Gastrocnemius medialis (tissue), 4 donors: ENCODE measurements at regions not wholly inside any gene's neighbourhood (a gene's known extent, or its start where the extent isn't known, plus 50 kb on each side); places are given as distances from the start of the nearest gene placed in this dataset.

Experiments used
- ATAC-seq, 2 donors: fragments of 150-250 bp; one replicate each; pipeline ENCODE4 v1.9.1; 2016
- DNase-seq, 2 donors: peaks; one replicate each; pipeline ENCODE4 v3.0.0-alpha.2; 2019
- H3K27ac ChIP-seq, 4 donors: fragments of 200-600 bp; sonication (generic); 1 replicate in 1 of 4; 2 replicates in 3 of 4; pipeline ENCODE4 v1.5.1; 2016 to 2018; ENCODE audit warnings: mild to moderate bottlenecking in 2 of 4, moderate library complexity in 1 of 4
- H3K27me3 ChIP-seq, 3 donors: fragments of 200-600 bp; sonication (generic) in 2 of 3; 1 replicate in 1 of 3; 2 replicates in 2 of 3; pipeline versions ENCODE4 v1.5.1 to v1.6.0; 2016 to 2019; ENCODE audit warnings: mild to moderate bottlenecking in 1 of 3, moderate library complexity in 1 of 3
- H3K36me3 ChIP-seq, 2 donors: fragments of 200-600 bp; sonication (generic) in 1 of 2; one replicate each; pipeline ENCODE4 v1.5.1; 2017 to 2018
- H3K4me1 ChIP-seq, 2 donors: fragments of 200-600 bp; sonication (generic) in 1 of 2; one replicate each; pipeline ENCODE4 v1.5.1; 2016 to 2017; ENCODE audit warnings: mild to moderate bottlenecking in 2 of 2
- H3K4me3 ChIP-seq, 4 donors: fragments of 200-600 bp; sonication (generic) in 3 of 4; 1 replicate in 1 of 4; 2 replicates in 3 of 4; pipeline ENCODE4 v1.5.1; 2016 to 2019; ENCODE audit warnings: mild to moderate bottlenecking in 2 of 4
- H3K9me3 ChIP-seq, 3 donors: fragments of 200-600 bp; sonication (generic) in 2 of 3; 1 replicate in 1 of 3; 2 replicates in 2 of 3; pipeline ENCODE4 v1.5.1; 2016 to 2019
- POLR2A ChIP-seq, 2 donors: fragments of 450-650 bp; IDR thresholded peaks; one replicate each; pipeline ENCODE4 v1.6.1; 2017; ENCODE audit warnings: antibody characterized with exemption in 2 of 2, mild to moderate bottlenecking in 2 of 2, moderate library complexity in 2 of 2
- in situ Hi-C, 4 donors: fragments of 200-750 bp; cut with MboI; loops; one replicate each; pipeline versions ENCODE4 v1.15.0 to v1.8.0; 2017; ENCODE audit warnings: low sequenced_read_pairs in 4 of 4
- intact Hi-C: fragments of 100-400 bp; cut with DNase I; formaldehyde crosslinking; loops from one replicate; pipeline ENCODE4 v1.15.1; 2023; ENCODE audit warnings: low total_unique reads
- TF ChIP-seq, protein P1 (sequence below), 5 experiments: fragments of 450-650 bp in 3 of 5; fragments of 200-600 bp in 2 of 5; sonication (generic) in 2 of 5; IDR thresholded peaks in 4 of 5; conservative IDR thresholded peaks in 1 of 5; 1 replicate in 4 of 5; 2 replicates in 1 of 5; pipeline ENCODE4 v1.5.1; 2016 to 2019; ENCODE audit warnings: antibody characterized with exemption in 5 of 5, mild to moderate bottlenecking in 3 of 5, moderate library complexity in 3 of 5

DNA sequence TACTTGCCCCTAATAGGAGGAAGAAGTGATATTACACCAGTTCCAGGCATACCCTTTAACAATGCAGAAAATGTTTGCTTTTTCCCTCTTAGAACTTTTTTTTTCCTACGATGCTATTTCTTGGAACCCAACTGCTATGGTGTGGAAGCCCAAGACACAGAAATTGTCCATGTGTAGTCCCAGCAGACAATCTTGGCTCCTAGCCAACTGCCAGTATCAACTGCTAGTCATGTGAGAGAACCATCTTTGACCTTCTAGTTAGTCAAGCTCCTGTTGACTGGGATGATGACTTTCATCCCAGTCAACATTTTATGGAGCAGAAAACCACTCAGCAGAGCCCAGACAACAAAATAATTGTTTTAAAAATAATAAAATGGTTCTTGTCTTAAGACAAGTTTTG, 532.4 kb downstream of the TLR4 start:
- Histone ChIP-seq H3K4me3 (no peak overlapping the region), H3K27me3 (no peaks in the 10 kb centered on the region), H3K9me3 (no peaks in the 10 kb centered on the region), H3K36me3 (no peaks in the 10 kb centered on the region), H3K4me1 (no peaks in the 10 kb centered on the region), H3K27ac (no peak overlapping the region)
- in situ Hi-C loops (no loop called here), intact Hi-C loops (no loop called here)
- TF ChIP-seq, protein P1, sequence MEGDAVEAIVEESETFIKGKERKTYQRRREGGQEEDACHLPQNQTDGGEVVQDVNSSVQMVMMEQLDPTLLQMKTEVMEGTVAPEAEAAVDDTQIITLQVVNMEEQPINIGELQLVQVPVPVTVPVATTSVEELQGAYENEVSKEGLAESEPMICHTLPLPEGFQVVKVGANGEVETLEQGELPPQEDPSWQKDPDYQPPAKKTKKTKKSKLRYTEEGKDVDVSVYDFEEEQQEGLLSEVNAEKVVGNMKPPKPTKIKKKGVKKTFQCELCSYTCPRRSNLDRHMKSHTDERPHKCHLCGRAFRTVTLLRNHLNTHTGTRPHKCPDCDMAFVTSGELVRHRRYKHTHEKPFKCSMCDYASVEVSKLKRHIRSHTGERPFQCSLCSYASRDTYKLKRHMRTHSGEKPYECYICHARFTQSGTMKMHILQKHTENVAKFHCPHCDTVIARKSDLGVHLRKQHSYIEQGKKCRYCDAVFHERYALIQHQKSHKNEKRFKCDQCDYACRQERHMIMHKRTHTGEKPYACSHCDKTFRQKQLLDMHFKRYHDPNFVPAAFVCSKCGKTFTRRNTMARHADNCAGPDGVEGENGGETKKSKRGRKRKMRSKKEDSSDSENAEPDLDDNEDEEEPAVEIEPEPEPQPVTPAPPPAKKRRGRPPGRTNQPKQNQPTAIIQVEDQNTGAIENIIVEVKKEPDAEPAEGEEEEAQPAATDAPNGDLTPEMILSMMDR (IDR thresholded peaks at IDR 0.05 in 4 of 5, conservative IDR thresholded peaks at IDR 0.05 in 1 of 5): no peak
- TF ChIP-seq POLR2A (IDR thresholded peaks at IDR 0.05): no peak
- no peak for ATAC-seq
- DNase-seq: no peak

DNA sequence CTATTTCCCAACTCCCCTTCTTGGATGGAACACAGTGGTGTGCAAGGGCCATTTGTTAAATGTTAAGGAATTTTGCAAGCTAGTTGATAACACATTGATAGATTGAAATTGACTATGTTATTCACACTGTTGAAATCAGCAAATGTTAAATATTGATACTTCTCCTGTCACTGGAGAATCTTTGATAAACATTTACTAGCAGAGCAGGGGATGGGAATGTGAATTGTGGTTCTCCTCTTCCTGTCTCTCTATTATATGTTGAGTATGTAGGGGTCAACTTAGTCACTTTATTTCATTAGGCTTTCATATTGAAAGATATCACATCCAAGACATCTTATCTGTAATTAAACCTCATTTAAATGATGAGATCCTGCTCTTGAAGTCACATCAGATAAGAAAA, 533.9 kb downstream of the TLR4 start:
- Histone ChIP-seq H3K27ac (no peak overlapping the region), H3K4me1 (no peaks in the 10 kb centered on the region), H3K4me3 (no peak overlapping the region), H3K27me3 (no peaks in the 10 kb centered on the region), H3K36me3 (no peaks in the 10 kb centered on the region), H3K9me3 (no peaks in the 10 kb centered on the region)
- no peak for TF ChIP-seq POLR2A (IDR thresholded peaks at IDR 0.05)
- TF ChIP-seq, protein P1 (IDR thresholded peaks at IDR 0.05 in 4 of 5, conservative IDR thresholded peaks at IDR 0.05 in 1 of 5): no peak
- intact Hi-C loops: no loop called here
- DNase-seq (no peak), ATAC-seq (no peak)
- in situ Hi-C loops: no loop called here

DNA sequence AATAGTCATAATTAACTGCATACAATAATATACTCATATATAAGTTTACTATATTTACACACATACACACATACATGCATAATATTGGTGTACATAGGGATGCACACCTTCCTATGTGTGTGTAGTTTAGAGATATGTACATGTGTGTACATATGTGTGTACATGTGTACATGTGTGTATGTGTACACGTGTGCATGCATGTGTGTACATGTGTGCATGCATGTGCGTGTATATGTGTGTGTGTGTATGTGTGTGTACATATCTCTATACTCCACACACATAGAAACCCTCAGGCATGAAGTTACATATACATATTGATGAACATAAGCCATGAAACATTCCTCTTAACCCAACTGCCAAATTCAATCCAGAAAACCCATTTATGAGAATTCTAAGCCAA, 547.8 kb downstream of the TLR4 start:
- DNase-seq (no peak), ATAC-seq (no peak)
- intact Hi-C loops (no loop called here), in situ Hi-C loops (no loop called here)
- no peak overlapping the region for H3K27ac ChIP-seq
- TF ChIP-seq POLR2A (IDR thresholded peaks at IDR 0.05): no peak
- TF ChIP-seq, protein P1 (IDR thresholded peaks at IDR 0.05 in 4 of 5, conservative IDR thresholded peaks at IDR 0.05 in 1 of 5): no peak
- no peaks in the 10 kb centered on the region for H3K36me3 ChIP-seq
- no peaks in the 10 kb centered on the region for H3K4me1 ChIP-seq
- H3K9me3 ChIP-seq: no peaks in the 10 kb centered on the region
- H3K4me3 ChIP-seq: no peak overlapping the region
- no peaks in the 10 kb centered on the region for H3K27me3 ChIP-seq

DNA sequence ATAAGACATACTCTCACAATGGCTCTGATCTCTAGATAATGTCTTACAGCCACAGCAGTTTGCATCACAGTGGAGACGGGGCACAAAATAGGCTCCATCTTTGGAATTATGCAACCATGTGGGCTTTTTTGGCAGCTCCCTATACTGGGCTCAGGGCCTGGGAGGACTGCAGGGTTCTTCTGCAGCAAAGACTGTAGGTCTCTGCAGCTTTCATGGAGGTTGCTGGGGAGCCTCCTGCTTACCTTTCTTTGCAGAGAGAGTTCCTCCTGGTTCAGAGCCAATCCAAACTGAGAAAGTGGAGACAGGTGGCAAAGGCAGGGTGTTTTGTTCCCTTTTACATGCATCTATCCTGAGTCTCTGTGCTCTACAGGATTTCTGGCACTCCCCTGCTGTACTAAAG, 558.0 kb downstream of the TLR4 start:
- intact Hi-C loops: no loop called here
- DNase-seq: no peak
- H3K27me3 ChIP-seq: no peaks in the 10 kb centered on the region
- no peak overlapping the region for H3K4me3 ChIP-seq
- ATAC-seq: no peak
- no peaks in the 10 kb centered on the region for H3K36me3 ChIP-seq
- no peaks in the 10 kb centered on the region for H3K9me3 ChIP-seq
- TF ChIP-seq, protein P1 (IDR thresholded peaks at IDR 0.05 in 4 of 5, conservative IDR thresholded peaks at IDR 0.05 in 1 of 5): no peak
- TF ChIP-seq POLR2A (IDR thresholded peaks at IDR 0.05): no peak
- no peaks in the 10 kb centered on the region for H3K4me1 ChIP-seq
- in situ Hi-C loops: no loop called here
- H3K27ac ChIP-seq: no peak overlapping the region

DNA sequence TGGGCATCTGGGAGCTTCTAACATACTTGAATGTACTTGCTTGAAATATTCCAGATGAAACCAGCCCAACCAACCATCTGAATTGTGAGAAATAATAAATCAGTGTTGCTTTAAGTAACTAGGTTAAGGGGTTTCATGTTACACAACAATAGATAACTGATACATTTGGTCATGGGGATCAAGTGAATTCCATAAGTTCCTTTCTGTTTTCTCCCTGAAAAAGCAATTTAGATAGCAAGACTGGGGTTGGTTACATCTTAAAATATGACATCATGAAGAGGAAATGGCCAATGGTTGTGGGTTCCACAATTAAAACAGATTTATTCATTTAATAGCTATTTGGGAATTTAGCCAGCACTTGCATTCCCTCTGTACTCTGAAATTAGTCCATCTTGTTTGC, 559.7 kb downstream of the TLR4 start:
- Histone ChIP-seq H3K9me3 (no peaks in the 10 kb centered on the region), H3K4me1 (no peaks in the 10 kb centered on the region), H3K36me3 (no peaks in the 10 kb centered on the region), H3K27ac (no peak overlapping the region), H3K27me3 (no peaks in the 10 kb centered on the region), H3K4me3 (no peak overlapping the region)
- DNase-seq (no peak), ATAC-seq (no peak)
- in situ Hi-C loops (no loop called here), intact Hi-C loops (no loop called here)
- TF ChIP-seq, protein P1 (IDR thresholded peaks at IDR 0.05 in 4 of 5, conservative IDR thresholded peaks at IDR 0.05 in 1 of 5): no peak
- no peak for TF ChIP-seq POLR2A (IDR thresholded peaks at IDR 0.05)
